HepG2 (cell line): ENCODE measurements at regions not wholly inside any gene's neighbourhood (a gene's known extent, or its start where the extent isn't known, plus 50 kb on each side); places are given as distances from the start of the nearest gene placed in this dataset.

Experiments used
- ATAC-seq: fragments of 200-7000 bp; cut with Tn5 transposase; 3 replicates; pipeline ENCODE4 v1.9.1; 2020; ENCODE audit warnings: mild to moderate bottlenecking, moderate library complexity
- BruUV-seq: library from RNA; stranded (reverse); fragments of 400-500 nt; replicated peaks from 2 replicates; lab custom pipeline; 2021; lab: Mats Ljungman, UMichigan
- CTCF ChIA-PET: fragments of 300-600 bp; formaldehyde crosslinking; extraction: SDS; loops from one replicate; lab custom pipeline; 2021; ENCODE audit warnings: low total read pairs, inconsistent platforms, low intra/inter-chr PET ratio; lab: Yijun Ruan, JAX
- POLR2A ChIA-PET: fragments of 350-600 bp; sonication (Branson Sonifier 250); formaldehyde crosslinking; loops from one replicate; lab custom pipeline; 2020; ENCODE audit warnings: antibody characterized with exemption, inconsistent platforms; lab: Yijun Ruan, JAX
- DNase-seq: peaks from one replicate; pipeline ENCODE4 v3.0.0-alpha.2; 2015; ENCODE audit warnings: low spot score
- FAIRE-seq: peaks from 3 replicates; lab custom pipeline; 2011; peaks lifted over from hg19 to GRCh38; lab: Jason Lieb, UNC
- H2AFZ ChIP-seq: one replicate; pipeline ENCODE4 v1.6.1; 2011; ENCODE audit warnings: low read length, inconsistent platforms
- H3K27ac ChIP-seq: fragments of 300-600 bp; 3 replicates; pipeline ENCODE4 v1.8.0; 2011; ENCODE audit warnings: mixed run types, mild to moderate bottlenecking, mixed read lengths, low read length, inconsistent platforms; ENCODE audit not compliant: insufficient read depth; ENCODE audit errors: extremely low read length
- H3K27me3 ChIP-seq, 2 experiments: fragments of 200-600 bp in 1 of 2; 2 replicates in 1 of 2; 3 replicates in 1 of 2; pipeline versions ENCODE4 v1.6.0 to v1.8.0; 2011; ENCODE audit warnings: low read length in 2 of 2, mild to moderate bottlenecking in 2 of 2, moderate library complexity in 2 of 2, inconsistent platforms in 1 of 2; ENCODE audit not compliant: insufficient read depth in 2 of 2, control insufficient read depth in 1 of 2
- H3K36me3 ChIP-seq, 2 experiments: fragments of 200-600 bp in 1 of 2; replicated peaks in 1 of 2; 2 replicates in 1 of 2; 3 replicates in 1 of 2; pipeline versions ENCODE4 v1.5.1 to v1.8.0; 2011; ENCODE audit warnings: low read length in 2 of 2, inconsistent platforms in 1 of 2; ENCODE audit not compliant: insufficient read depth in 2 of 2, control insufficient read depth in 1 of 2
- H3K4me1 ChIP-seq: 2 replicates; pipeline ENCODE4 v1.5.1; 2012; ENCODE audit warnings: low read length, inconsistent platforms; ENCODE audit not compliant: insufficient read depth
- H3K4me2 ChIP-seq: 2 replicates; pipeline ENCODE4 v1.6.0; 2011; ENCODE audit warnings: low read depth, low read length, inconsistent platforms
- H3K4me3 ChIP-seq, 3 experiments: fragments of 200-600 bp in 1 of 3; sonication (generic), shearing (Covaris generic) in 1 of 3; replicated peaks in 1 of 3; 2 replicates each; pipeline ENCODE4 v1.5.1; 2011 to 2016; ENCODE audit warnings: low read length in 3 of 3, inconsistent platforms in 2 of 3, low read depth in 2 of 3, mild to moderate bottlenecking in 2 of 3, control low read depth in 1 of 3, mixed read lengths in 1 of 3; ENCODE audit not compliant: insufficient read depth in 1 of 3
- H3K79me2 ChIP-seq: one replicate; pipeline ENCODE4 v1.6.1; 2011; ENCODE audit warnings: low read length, inconsistent platforms; ENCODE audit not compliant: insufficient read depth
- H3K9ac ChIP-seq: 2 replicates; pipeline ENCODE4 v1.6.0; 2011; ENCODE audit warnings: mild to moderate bottlenecking, low read depth, low read length, inconsistent platforms; ENCODE audit not compliant: insufficient read depth
- H3K9me3 ChIP-seq: 2 replicates; pipeline ENCODE4 v1.5.1; 2012; ENCODE audit warnings: mild to moderate bottlenecking, low read length
- H4K20me1 ChIP-seq: 2 replicates; pipeline ENCODE4 v1.6.0; 2011; ENCODE audit warnings: inconsistent platforms, mild to moderate bottlenecking, low read length, moderate library complexity; ENCODE audit not compliant: insufficient read depth
- ATM ChIP-seq: fragments of 450-650 bp; IDR thresholded peaks from 2 replicates; pipeline ENCODE4 v1.7.1; 2017; ENCODE audit warnings: mild to moderate bottlenecking, borderline replicate concordance
- CSRNP1 ChIP-seq: sonication (generic); formaldehyde crosslinking; IDR thresholded peaks from 2 replicates; pipeline ENCODE4 v1.8.1; 2023; ENCODE audit warnings: mild to moderate bottlenecking, missing genetic modification reagents
- GZF1 ChIP-seq: sonication (generic); formaldehyde crosslinking; IDR thresholded peaks from 2 replicates; pipeline ENCODE4 v1.5.1; 2020; ENCODE audit warnings: mild to moderate bottlenecking, missing genetic modification reagents
- MATR3 ChIP-seq: sonication (generic); formaldehyde crosslinking; IDR thresholded peaks from 2 replicates; pipeline ENCODE4 v1.4.0; 2020; ENCODE audit warnings: missing genetic modification reagents
- NFE2L2 ChIP-seq: fragments of 150-350 bp; IDR thresholded peaks from 2 replicates; pipeline ENCODE4 v1.6.1; 2014; ENCODE audit warnings: low read length
- SMAD3 ChIP-seq: sonication (generic); formaldehyde crosslinking; IDR thresholded peaks from 2 replicates; pipeline ENCODE4 v1.4.0; 2020; ENCODE audit warnings: missing genetic modification reagents
- ZFP36L1 ChIP-seq: sonication (generic); formaldehyde crosslinking; IDR thresholded peaks from 2 replicates; pipeline ENCODE4 v1.8.0; 2022; ENCODE audit warnings: mild to moderate bottlenecking, missing genetic modification reagents, moderate library complexity
- ZNF512B ChIP-seq: sonication (generic); formaldehyde crosslinking; IDR thresholded peaks from 2 replicates; pipeline ENCODE4 v1.5.1; 2020; ENCODE audit warnings: missing genetic modification reagents, mild to moderate bottlenecking, borderline replicate concordance
- WGBS: methylation state at CpG from one replicate; pipeline ENCODE4 v1.1.6; 2017; ENCODE audit warnings: low lambda C conversion rate; 5-methylcytosine and 5-hydroxymethylcytosine counted together
- in situ Hi-C: cut with HindIII; loops from 2 replicates; pipeline ENCODE4 v1.10.0; 2017; ENCODE audit warnings: low pct_unique_long_range_greater_than_20kb; ENCODE audit not compliant: extremely low pct_ligation_motif_present
- intact Hi-C: fragments of 100-400 bp; cut with micrococcal nuclease; formaldehyde crosslinking; loops from one replicate; pipeline ENCODE4 v1.10.0; 2022; ENCODE audit not compliant: unreplicated experiment

- intact Hi-C loops = no loop called here
- Histone ChIP-seq H3K4me1 (no peaks in the 10 kb centered on the region), H3K79me2 (no peaks in the 10 kb centered on the region)
Measured at GRCh38 chr22:26931471-26931870, 274.1 kb downstream of the MIAT start.

More at GRCh38 chr22:26931471-26931870, 274.1 kb downstream of the MIAT start:
- Histone ChIP-seq H3K4me2 (no peak overlapping the region), H3K27ac (no peak overlapping the region), H3K36me3 (no peaks in the 10 kb centered on the region), H3K27me3 (no peaks in the 10 kb centered on the region; a peak in 1 of 5 replicates), H2AFZ (no peak overlapping the region), H4K20me1 (no peaks in the 10 kb centered on the region), H3K4me3 (no peak overlapping the region), H3K9me3 (no peaks in the 10 kb centered on the region), H3K9ac (no peak overlapping the region)
- no peak for FAIRE-seq
- DNase-seq = no peak
- CTCF ChIA-PET = no interaction called here
- ATAC-seq = no peak
- BruUV-seq = no TSS peak
- 69% methylated on average over 3 of the region's 3 CpGs for whole genome bisulfite sequencing
- in situ Hi-C loops = no loop called here
- POLR2A ChIA-PET = no interaction called here
- TF ChIP-seq SMAD3 (CRISPR knock-in tag) = no peak
- no peak for TF ChIP-seq NFE2L2
- TF ChIP-seq ZFP36L1 (CRISPR knock-in tag) = no peak
- TF ChIP-seq MATR3 (CRISPR knock-in tag) = no peak
- TF ChIP-seq CSRNP1 (CRISPR knock-in tag) = no peak
- TF ChIP-seq GZF1 (CRISPR knock-in tag) = no peak
- TF ChIP-seq ATM = no peak
- no peak for TF ChIP-seq ZNF512B (CRISPR knock-in tag)
